GM21529 (cell line): ENCODE measurements at regions not wholly inside any gene's neighbourhood (a gene's known extent, or its start where the extent isn't known, plus 50 kb on each side); places are given as distances from the start of the nearest gene placed in this dataset.
"Not testable (repeated sequence)": the region's sequence is repeated elsewhere in the genome, so short reads cannot be mapped to it uniquely, and the experiment has no call there.

Experiments used
- ATAC-seq: cut with Tn5 transposase; IDR thresholded peaks from one replicate; pipeline ENCODE4 v1.9.1; 2021; ENCODE audit not compliant: unreplicated experiment

GRCh38 chr12:75944097-75944904 is 87.3 kb downstream of the PHLDA1 start:
- peak; percentile 93 for ATAC-seq

- no peak for ATAC-seq
Measured at GRCh38 chr12:75943730-75944096, 87.9 kb downstream of the PHLDA1 start.

- not testable (repeated sequence) for ATAC-seq
Measured at GRCh38 chr12:75941661-75942060, 89.9 kb downstream of the PHLDA1 start.

GRCh38 chr12:75939016-75939642 is 92.4 kb downstream of the PHLDA1 start:
- ATAC-seq: no peak

- ATAC-seq: no peak
Measured at GRCh38 chr12:75938189-75938588, 93.4 kb downstream of the PHLDA1 start.

GRCh38 chr12:75937486-75937885 is 94.1 kb downstream of the PHLDA1 start:
- no peak for ATAC-seq

GRCh38 chr12:75936515-75937440 is 94.8 kb downstream of the PHLDA1 start:
- ATAC-seq: no peak

- ATAC-seq: no peak
Measured at GRCh38 chr12:75935539-75936242, 95.9 kb downstream of the PHLDA1 start.

- no peak for ATAC-seq
Measured at GRCh38 chr12:75933101-75933500, 98.5 kb downstream of the PHLDA1 start.

GRCh38 chr12:75932241-75932640 is 99.3 kb downstream of the PHLDA1 start:
- no peak for ATAC-seq

GRCh38 chr12:75923964-75924666 is 107.5 kb downstream of the PHLDA1 start:
- no peak for ATAC-seq

GRCh38 chr12:75922944-75923642 is 108.5 kb downstream of the PHLDA1 start:
- ATAC-seq: no peak

- ATAC-seq: no peak
Measured at GRCh38 chr12:75921622-75922289, 109.8 kb downstream of the PHLDA1 start.

- ATAC-seq: no peak
Measured at GRCh38 chr12:75917715-75918114, 113.9 kb downstream of the PHLDA1 start.

- ATAC-seq: peak; percentile 72
Measured at GRCh38 chr12:75917083-75917482, 114.5 kb downstream of the PHLDA1 start.

GRCh38 chr12:75913502-75914351 is 117.8 kb downstream of the PHLDA1 start:
- no peak for ATAC-seq

- ATAC-seq: no peak
Measured at GRCh38 chr12:75909714-75910656, 121.6 kb downstream of the PHLDA1 start.
